GM12874 (cell line): ENCODE measurements at regions not wholly inside any gene's neighbourhood (a gene's known extent, or its start where the extent isn't known, plus 50 kb on each side); places are given as distances from the start of the nearest gene placed in this dataset.
A peak's percentile ranks its signal among the peaks of the same experiment; 100 is the strongest.

Source experiments
- CTCF ChIP-seq: IDR thresholded peaks from 2 replicates; pipeline ENCODE4 v1.5.1; 2011; ENCODE audit warnings: low read depth, mild to moderate bottlenecking, control low read depth, low read length, moderate library complexity; ENCODE audit not compliant: insufficient read depth

- no peak for TF ChIP-seq CTCF
Observed at GRCh38 chr10:42367532-42368230, 270.7 kb downstream of the ZNF33B start.

GRCh38 chr10:42351745-42352144, 286.6 kb downstream of the ZNF33B start:
- TF ChIP-seq CTCF = no peak

GRCh38 chr10:42304341-42304740, 334.0 kb downstream of the ZNF33B start:
- TF ChIP-seq CTCF = no peak

- TF ChIP-seq CTCF = no peak
Observed at GRCh38 chr10:42242135-42242805, 396.1 kb downstream of the ZNF33B start.

DNA sequence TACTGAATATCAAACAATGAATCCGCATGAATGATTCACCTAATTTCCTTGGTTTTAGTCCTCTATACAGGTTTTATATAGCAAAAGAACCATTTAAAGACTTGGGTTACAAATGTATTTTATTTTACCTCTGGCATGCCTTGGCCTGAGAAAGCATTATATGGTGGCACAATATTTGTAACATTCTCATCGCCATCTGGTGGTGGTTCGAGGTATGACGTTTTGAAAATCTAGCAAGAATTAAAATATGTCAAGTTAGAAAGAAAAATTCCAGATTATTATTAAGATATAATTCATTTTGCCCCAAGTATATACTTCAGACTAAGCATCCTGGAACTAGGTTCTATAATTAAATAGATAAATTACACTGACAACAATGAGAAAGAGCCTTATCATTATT, 445.9 kb downstream of the ZNF33B start:
- TF ChIP-seq CTCF = peak; percentile 27; the same call in 1 of the 2 replicates

DNA sequence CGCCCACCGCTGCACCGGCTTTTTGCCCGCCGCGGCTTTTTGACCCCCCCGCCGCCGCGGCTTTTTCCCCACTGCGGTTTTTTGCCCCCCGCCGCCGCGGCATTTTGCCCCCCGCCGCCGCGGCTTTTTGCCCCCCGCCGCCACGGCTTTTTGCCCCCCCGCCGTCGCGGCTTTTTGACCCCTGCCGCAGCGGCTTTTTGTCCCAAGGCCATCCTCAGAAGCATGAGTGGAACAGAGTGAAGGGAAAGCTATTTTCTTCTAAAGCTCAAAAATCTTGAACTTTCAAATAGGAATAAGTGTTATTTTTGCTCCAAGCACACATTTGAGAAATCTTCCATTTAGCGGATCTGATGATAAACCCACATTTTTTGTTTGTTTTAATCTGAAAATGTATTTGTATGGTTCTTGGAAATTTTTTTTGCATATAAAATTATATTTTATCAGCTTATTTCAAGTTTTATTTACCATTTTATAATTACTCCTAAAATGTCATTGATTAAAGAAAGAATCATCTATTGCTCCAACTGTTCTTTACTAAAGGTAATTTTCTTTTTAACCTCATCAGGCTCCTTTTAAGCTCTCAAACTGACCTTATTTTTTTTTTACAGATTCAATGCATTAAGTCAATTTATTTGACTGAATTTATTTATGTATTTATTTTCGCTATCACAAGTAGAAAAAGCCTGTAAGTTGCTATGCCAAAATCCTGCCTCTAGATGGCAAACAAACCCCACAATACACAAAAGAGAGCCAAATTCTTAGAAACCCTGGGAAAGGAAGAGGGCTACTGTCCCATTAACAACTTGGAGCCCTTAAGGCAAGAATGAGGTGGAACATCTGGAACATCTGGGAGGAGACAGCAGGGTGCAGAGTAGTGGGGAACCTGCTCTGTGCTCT, 460.3 kb downstream of the ZNF33B start:
- peak; percentile 19; the same call in 1 of the 2 replicates for TF ChIP-seq CTCF
